Skin of body (tissue), 1 donor: ENCODE measurements at regions not wholly inside any gene's neighbourhood (a gene's known extent, or its start where the extent isn't known, plus 50 kb on each side); places are given as distances from the start of the nearest gene placed in this dataset.
"Not testable (repeated sequence)": the region's sequence is repeated elsewhere in the genome, so short reads cannot be mapped to it uniquely, and the experiment has no call there.

Experiments used
- DNase-seq: peaks from one replicate; lab custom pipeline; 2025; lab: John Stamatoyannopoulos, UW

- DNase-seq, result no peak
Measured at GRCh38 chr5:143534761-143535154, 131.3 kb upstream of the NR3C1 start.

GRCh38 chr5:143533978-143534760 is 130.7 kb upstream of the NR3C1 start:
- no peak for DNase-seq

- no peak for DNase-seq
Measured at GRCh38 chr5:143533475-143533874, 130.0 kb upstream of the NR3C1 start.

GRCh38 chr5:143527808-143528207 is 124.3 kb upstream of the NR3C1 start:
- no peak for DNase-seq

GRCh38 chr5:143525176-143525575 is 121.7 kb upstream of the NR3C1 start:
- DNase-seq, result no peak

- peak; percentile 19 for DNase-seq
Measured at GRCh38 chr5:143524338-143524945, 121.0 kb upstream of the NR3C1 start.

- no peak for DNase-seq
Measured at GRCh38 chr5:143521846-143522400, 118.4 kb upstream of the NR3C1 start.

GRCh38 chr5:143521141-143521540 is 117.7 kb upstream of the NR3C1 start:
- DNase-seq, result no peak

- DNase-seq, result not testable (repeated sequence)
Measured at GRCh38 chr5:143519215-143519614, 115.7 kb upstream of the NR3C1 start.

GRCh38 chr5:143517824-143518223 is 114.3 kb upstream of the NR3C1 start:
- not testable (repeated sequence) for DNase-seq

- DNase-seq, result no peak
Measured at GRCh38 chr5:143516249-143516648, 112.8 kb upstream of the NR3C1 start.

GRCh38 chr5:143515829-143516228 is 112.3 kb upstream of the NR3C1 start:
- DNase-seq, result peak; percentile 92

- DNase-seq, result peak; percentile 50
Measured at GRCh38 chr5:143514616-143515335, 111.3 kb upstream of the NR3C1 start.

GRCh38 chr5:143513720-143514119 is 110.2 kb upstream of the NR3C1 start:
- DNase-seq, result no peak

GRCh38 chr5:143511736-143512135 is 108.2 kb upstream of the NR3C1 start:
- no peak for DNase-seq

- DNase-seq, result no peak
Measured at GRCh38 chr5:143509758-143510221, 106.3 kb upstream of the NR3C1 start.

GRCh38 chr5:143506836-143507552 is 103.5 kb upstream of the NR3C1 start:
- no peak for DNase-seq

GRCh38 chr5:143505934-143506333 is 102.4 kb upstream of the NR3C1 start:
- no peak for DNase-seq

GRCh38 chr5:143505354-143505753 is 101.9 kb upstream of the NR3C1 start:
- no peak for DNase-seq

GRCh38 chr5:143501310-143502044 is 98.0 kb upstream of the NR3C1 start:
- peak; percentile 89 for DNase-seq
